ENCODE measurements at regions not wholly inside any gene's neighbourhood (a gene's known extent, or its start where the extent isn't known, plus 50 kb on each side); places are given as distances from the start of the nearest gene placed in this dataset.

DNA sequence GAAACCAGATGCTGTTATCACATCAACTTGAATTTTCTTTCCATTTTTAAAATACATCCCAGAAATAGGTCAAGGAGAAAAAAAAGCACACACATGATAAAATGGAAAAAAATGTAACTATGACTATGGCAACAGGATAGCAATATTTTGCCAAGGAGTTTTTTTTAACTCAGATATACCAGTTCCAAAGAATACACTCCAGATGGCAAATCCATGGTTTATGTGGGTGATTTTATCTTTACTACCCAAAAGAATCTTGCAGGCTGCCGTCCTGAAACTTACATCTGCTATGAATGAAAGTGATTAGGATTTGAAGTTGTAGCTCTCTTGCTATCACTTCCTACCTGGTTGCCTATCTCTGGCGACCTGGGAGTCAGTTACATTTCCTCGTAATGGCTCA is 91.0 kb upstream of the PLPPR4 start:
- dilution Hi-C loops (cut with MboI; ENCODE audit: extremely low pct_ligation_motif_present, low sequenced_read_pairs) = no loop called here
- Histone ChIP-seq H3K9ac (ENCODE audit: control insufficient read depth, extremely low read depth, insufficient read depth, low read length) (no peak overlapping the region), H4K20me1 (ENCODE audit: control insufficient read depth, extremely low read depth, insufficient read depth, low read length) (no peaks in the 10 kb centered on the region), H3K4me2 (ENCODE audit: control insufficient read depth, extremely low read depth, insufficient read depth, low read depth, low read length) (no peak overlapping the region), H2AFZ (ENCODE audit: control insufficient read depth, low read length) (no peak overlapping the region), H3K4me3 (ENCODE audit: control insufficient read depth in 2 of 3, extremely low read depth in 1 of 3, insufficient read depth in 2 of 3, low read depth in 1 of 3, low read length in 3 of 3) (no peak overlapping the region), H3K36me3 (ENCODE audit: control insufficient read depth in 2 of 2, extremely low read depth in 1 of 2, insufficient read depth in 2 of 2, low read length in 2 of 2) (no peaks in the 10 kb centered on the region), H3K27ac (ENCODE audit: control insufficient read depth, insufficient read depth, low read length) (no peak overlapping the region), H3K9me3 (ENCODE audit: control insufficient read depth, low read depth, low read length) (no peaks in the 10 kb centered on the region), H3K4me1 (ENCODE audit: control insufficient read depth, extremely low read depth, insufficient read depth, low read length) (peaks cover 6% of the 10 kb centered on the region), H3K27me3 (ENCODE audit: control insufficient read depth, extremely low read depth, insufficient read depth, low read length) (no peaks in the 10 kb centered on the region), H3K9me1 (ENCODE audit: control insufficient read depth, extremely low read depth, insufficient read depth, low read length) (no peaks in the 10 kb centered on the region), H3K79me2 (ENCODE audit: control insufficient read depth, insufficient read depth, low read length) (no peaks in the 10 kb centered on the region)
- FAIRE-seq = no peak
- no peak for DNase-seq (ENCODE audit: low read depth, low spot score)
- TF ChIP-seq CTCF (optimal IDR thresholded peaks at IDR 0.05 in 1 of 3, IDR thresholded peaks at IDR 0.05 in 1 of 3, conservative IDR thresholded peaks at IDR 0.05 in 1 of 3; ENCODE audit: extremely low read depth in 1 of 3, insufficient read depth in 2 of 3, low read length in 3 of 3) (no peak), EZH2 (IDR thresholded peaks at IDR 0.05; ENCODE audit: low read length) (no peak)

DNA sequence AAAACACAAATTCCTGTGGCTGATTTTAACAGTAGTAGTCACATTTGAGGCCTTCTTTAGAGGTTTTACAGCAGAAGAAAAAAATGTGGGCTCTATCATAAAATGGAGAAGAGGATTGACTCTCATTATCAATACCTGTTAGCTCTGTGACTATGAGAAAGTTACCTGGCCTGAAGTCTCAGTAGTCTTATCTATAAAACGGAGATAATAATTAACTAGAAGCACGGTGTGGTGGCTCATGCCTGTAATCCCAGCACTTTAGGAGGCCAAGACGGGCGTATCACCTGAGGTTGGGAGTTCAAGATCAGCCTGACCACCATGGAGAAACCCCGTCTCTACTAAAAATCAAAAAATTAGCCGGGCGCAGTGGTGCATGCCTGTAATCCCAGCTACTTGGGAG is 90.4 kb upstream of the PLPPR4 start:
- Histone ChIP-seq H2AFZ (ENCODE audit: control insufficient read depth, low read length) (no peak overlapping the region), H3K9ac (ENCODE audit: control insufficient read depth, extremely low read depth, insufficient read depth, low read length) (no peak overlapping the region), H3K27me3 (ENCODE audit: control insufficient read depth, extremely low read depth, insufficient read depth, low read length) (no peaks in the 10 kb centered on the region), H3K4me1 (ENCODE audit: control insufficient read depth, extremely low read depth, insufficient read depth, low read length) (peaks cover 6% of the 10 kb centered on the region), H3K4me2 (ENCODE audit: control insufficient read depth, extremely low read depth, insufficient read depth, low read depth, low read length) (no peak overlapping the region), H3K36me3 (ENCODE audit: control insufficient read depth in 2 of 2, extremely low read depth in 1 of 2, insufficient read depth in 2 of 2, low read length in 2 of 2) (no peaks in the 10 kb centered on the region), H3K9me3 (ENCODE audit: control insufficient read depth, low read depth, low read length) (no peaks in the 10 kb centered on the region), H3K4me3 (ENCODE audit: control insufficient read depth in 2 of 3, extremely low read depth in 1 of 3, insufficient read depth in 2 of 3, low read depth in 1 of 3, low read length in 3 of 3) (no peak overlapping the region), H3K27ac (ENCODE audit: control insufficient read depth, insufficient read depth, low read length) (no peak overlapping the region), H3K9me1 (ENCODE audit: control insufficient read depth, extremely low read depth, insufficient read depth, low read length) (no peaks in the 10 kb centered on the region), H4K20me1 (ENCODE audit: control insufficient read depth, extremely low read depth, insufficient read depth, low read length) (no peaks in the 10 kb centered on the region), H3K79me2 (ENCODE audit: control insufficient read depth, insufficient read depth, low read length) (no peaks in the 10 kb centered on the region)
- FAIRE-seq = no peak
- DNase-seq (ENCODE audit: low read depth, low spot score) = no peak
- TF ChIP-seq EZH2 (IDR thresholded peaks at IDR 0.05; ENCODE audit: low read length) (no peak), CTCF (optimal IDR thresholded peaks at IDR 0.05 in 1 of 3, IDR thresholded peaks at IDR 0.05 in 1 of 3, conservative IDR thresholded peaks at IDR 0.05 in 1 of 3; ENCODE audit: extremely low read depth in 1 of 3, insufficient read depth in 2 of 3, low read length in 3 of 3) (no peak)
- dilution Hi-C loops (cut with MboI; ENCODE audit: extremely low pct_ligation_motif_present, low sequenced_read_pairs) = no loop called here
